ENCODE measurements at regions not wholly inside any gene's neighbourhood (a gene's known extent, or its start where the extent isn't known, plus 50 kb on each side); places are given as distances from the start of the nearest gene placed in this dataset.

DNA sequence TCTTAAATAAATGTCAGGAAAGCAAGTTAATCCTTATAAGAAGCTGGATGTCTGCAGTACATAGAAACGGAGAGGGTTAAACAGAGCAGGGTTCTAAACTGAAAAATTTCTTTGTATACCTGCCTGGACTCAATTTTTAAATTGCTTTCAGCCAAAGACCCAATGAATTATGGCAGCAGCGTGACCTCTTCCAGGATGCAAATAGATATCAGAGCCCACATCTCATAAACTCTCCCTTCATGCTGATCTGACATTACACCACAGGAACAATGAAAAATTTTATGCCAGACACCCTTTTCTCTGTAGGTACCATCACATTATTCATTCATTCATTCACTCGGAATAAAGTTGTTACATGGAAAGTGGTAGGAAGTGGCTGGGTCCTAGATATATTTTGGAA lies 236.4 kb downstream of the NUF2 start:
- Histone ChIP-seq H3K9me2 (ENCODE audit: insufficient read depth) (no peaks in the 10 kb centered on the region), H3K9me3 (ENCODE audit: control insufficient read depth in 1 of 2, insufficient read depth in 1 of 2, low read depth in 1 of 2, low read length in 2 of 2) (no peaks in the 10 kb centered on the region), H3K4me1 (ENCODE audit: control insufficient read depth in 1 of 2, insufficient read depth in 2 of 2, low read length in 2 of 2) (no peaks in the 10 kb centered on the region), H3K4me3 (replicated peaks in 1 of 2; ENCODE audit: low read depth in 1 of 2, low read length in 2 of 2) (no peak overlapping the region), H3K4me2 (ENCODE audit: low read length) (no peak overlapping the region), H4K20me1 (ENCODE audit: insufficient read depth) (no peaks in the 10 kb centered on the region), H2AFZ (ENCODE audit: low read depth, low read length, poor library complexity, severe bottlenecking) (no peak overlapping the region), H3K9ac (ENCODE audit: low read length) (no peak overlapping the region), H3K36me3 (ENCODE audit: control insufficient read depth in 1 of 2, insufficient read depth in 2 of 2, low read length in 2 of 2) (no peaks in the 10 kb centered on the region), H3K27me3 (ENCODE audit: insufficient read depth, low read length) (no peaks in the 10 kb centered on the region), H3K79me2 (ENCODE audit: insufficient read depth, low read length) (no peaks in the 10 kb centered on the region), H3K27ac (ENCODE audit: low read depth, low read length) (no peak overlapping the region)
- no peak for TF ChIP-seq CBX3 (IDR thresholded peaks at IDR 0.05; ENCODE audit: low read depth)
- no peak for ATAC-seq
- intact Hi-C loops (cut with micrococcal nuclease): no loop called here
- POLR2A ChIA-PET: no interaction called here
- BruUV-seq (replicated peaks): no TSS peak
- no peak for DNase-seq (ENCODE audit: low read depth, low spot score)
- RAD21 ChIA-PET (ENCODE audit: low non-redundant PET in 1 of 2, low total read pairs in 2 of 2, uncharacterized antibody in 2 of 2, unreplicated experiment in 2 of 2): no interaction called here
- CTCF ChIA-PET: no interaction called here

DNA sequence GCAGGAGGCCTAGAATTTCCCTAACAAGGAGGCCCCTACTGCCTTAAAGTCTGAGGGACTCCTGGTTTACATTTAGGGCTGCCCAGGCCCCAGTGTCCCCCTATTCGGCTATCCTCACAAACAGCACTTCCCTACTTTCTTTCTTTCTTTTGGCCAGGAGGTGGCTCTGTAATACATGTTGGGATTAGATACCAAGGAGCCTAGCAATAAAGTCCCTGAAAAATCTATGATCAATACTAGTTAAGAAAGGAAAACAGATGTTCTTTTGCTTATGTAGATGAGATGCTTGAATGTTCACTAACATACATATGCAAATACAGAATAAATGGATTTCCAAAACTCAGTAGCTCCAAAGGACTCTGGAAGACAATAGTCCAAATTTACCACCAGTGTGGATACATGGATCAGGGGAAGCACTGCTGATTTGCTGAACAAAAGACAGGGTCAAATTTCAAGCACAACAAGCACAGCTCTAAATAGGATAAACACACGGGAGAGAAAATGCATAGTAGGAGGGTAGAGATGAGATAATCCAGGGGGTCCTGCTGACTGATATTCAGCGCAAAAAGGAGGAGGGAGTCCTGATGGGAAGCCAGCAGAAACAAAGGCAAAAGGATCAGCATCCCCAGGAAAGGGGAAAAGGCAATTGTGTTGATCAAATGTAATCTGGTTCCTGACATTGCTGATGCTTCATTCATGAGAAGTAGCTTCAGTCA lies 240.0 kb downstream of the NUF2 start:
- Histone ChIP-seq H3K36me3 (ENCODE audit: control insufficient read depth in 1 of 2, insufficient read depth in 2 of 2, low read length in 2 of 2) (no peaks in the 10 kb centered on the region), H4K20me1 (ENCODE audit: insufficient read depth) (no peaks in the 10 kb centered on the region), H3K27ac (ENCODE audit: low read depth, low read length) (no peak overlapping the region), H3K79me2 (ENCODE audit: insufficient read depth, low read length) (no peaks in the 10 kb centered on the region), H3K9ac (ENCODE audit: low read length) (no peak overlapping the region), H3K27me3 (ENCODE audit: insufficient read depth, low read length) (no peaks in the 10 kb centered on the region), H3K4me2 (ENCODE audit: low read length) (no peak overlapping the region), H3K9me2 (ENCODE audit: insufficient read depth) (no peaks in the 10 kb centered on the region), H3K4me1 (ENCODE audit: control insufficient read depth in 1 of 2, insufficient read depth in 2 of 2, low read length in 2 of 2) (no peaks in the 10 kb centered on the region), H3K9me3 (ENCODE audit: control insufficient read depth in 1 of 2, insufficient read depth in 1 of 2, low read depth in 1 of 2, low read length in 2 of 2) (no peaks in the 10 kb centered on the region), H3K4me3 (replicated peaks in 1 of 2; ENCODE audit: low read depth in 1 of 2, low read length in 2 of 2) (no peak overlapping the region), H2AFZ (ENCODE audit: low read depth, low read length, poor library complexity, severe bottlenecking) (no peak overlapping the region)
- intact Hi-C loops (cut with micrococcal nuclease): loop anchor here (10.0 kb wide), 1 partner anchor 1243 kb away; no protein-coding TSS in a partner anchor
- no peak for TF ChIP-seq EGR1 (IDR thresholded peaks at IDR 0.05; ENCODE audit: low read depth)
- TF ChIP-seq RAD21 (IDR thresholded peaks at IDR 0.05; ENCODE audit: low read depth): peak; percentile 64
- no peak for TF ChIP-seq POLR2A (IDR thresholded peaks at IDR 0.05; ENCODE audit: borderline replicate concordance, extremely low read depth, insufficient read depth, insufficient read length)
- TF ChIP-seq, protein P1, sequence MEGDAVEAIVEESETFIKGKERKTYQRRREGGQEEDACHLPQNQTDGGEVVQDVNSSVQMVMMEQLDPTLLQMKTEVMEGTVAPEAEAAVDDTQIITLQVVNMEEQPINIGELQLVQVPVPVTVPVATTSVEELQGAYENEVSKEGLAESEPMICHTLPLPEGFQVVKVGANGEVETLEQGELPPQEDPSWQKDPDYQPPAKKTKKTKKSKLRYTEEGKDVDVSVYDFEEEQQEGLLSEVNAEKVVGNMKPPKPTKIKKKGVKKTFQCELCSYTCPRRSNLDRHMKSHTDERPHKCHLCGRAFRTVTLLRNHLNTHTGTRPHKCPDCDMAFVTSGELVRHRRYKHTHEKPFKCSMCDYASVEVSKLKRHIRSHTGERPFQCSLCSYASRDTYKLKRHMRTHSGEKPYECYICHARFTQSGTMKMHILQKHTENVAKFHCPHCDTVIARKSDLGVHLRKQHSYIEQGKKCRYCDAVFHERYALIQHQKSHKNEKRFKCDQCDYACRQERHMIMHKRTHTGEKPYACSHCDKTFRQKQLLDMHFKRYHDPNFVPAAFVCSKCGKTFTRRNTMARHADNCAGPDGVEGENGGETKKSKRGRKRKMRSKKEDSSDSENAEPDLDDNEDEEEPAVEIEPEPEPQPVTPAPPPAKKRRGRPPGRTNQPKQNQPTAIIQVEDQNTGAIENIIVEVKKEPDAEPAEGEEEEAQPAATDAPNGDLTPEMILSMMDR (IDR thresholded peaks at IDR 0.05 in 2 of 3, conservative IDR thresholded peaks at IDR 0.05 in 1 of 3; ENCODE audit: borderline replicate concordance in 1 of 3, insufficient read depth in 1 of 3, low read depth in 2 of 3, low read length in 2 of 3): peak; percentile 28 to 56 (median 42); a peak in 4 of 6 replicates
- no peak for TF ChIP-seq EZH2phosphoT487 (IDR thresholded peaks at IDR 0.05; ENCODE audit: borderline replicate concordance)
- TF ChIP-seq EZH2 (IDR thresholded peaks at IDR 0.05): no peak
- ChIA-PET RAD21 (ENCODE audit: low non-redundant PET in 1 of 2, low total read pairs in 2 of 2, uncharacterized antibody in 2 of 2, unreplicated experiment in 2 of 2) (no interaction called here), POLR2A (no interaction called here), CTCF (no interaction called here)
- BruUV-seq (replicated peaks): no TSS peak
- DNase-seq (ENCODE audit: low read depth, low spot score): peak; percentile 1
- ATAC-seq: peak; percentile 78

Data from HCT116 (cell line).